Trophoblast cell (in vitro differentiated cells and primary cell): ENCODE measurements at regions not wholly inside any gene's neighbourhood (a gene's known extent, or its start where the extent isn't known, plus 50 kb on each side); places are given as distances from the start of the nearest gene placed in this dataset.

Source experiments
- DNase-seq, 2 donors: peaks; one replicate each; pipeline ENCODE4 v3.0.0-alpha.2; 2016
- H2AFZ ChIP-seq: 2 replicates; pipeline ENCODE4 v1.6.1; 2013; ENCODE audit warnings: low read length, moderate library complexity, mild to moderate bottlenecking; ENCODE audit not compliant: insufficient read depth, poor library complexity
- H2AK5ac ChIP-seq: 2 replicates; pipeline ENCODE4 v1.6.1; 2013; ENCODE audit warnings: mild to moderate bottlenecking, low read length
- H2BK120ac ChIP-seq: 2 replicates; pipeline ENCODE4 v1.6.1; 2013; ENCODE audit warnings: low read length, mild to moderate bottlenecking, moderate library complexity; ENCODE audit not compliant: insufficient read depth, poor library complexity
- H2BK12ac ChIP-seq: 2 replicates; pipeline ENCODE4 v1.6.1; 2013; ENCODE audit warnings: mild to moderate bottlenecking, low read length, moderate library complexity
- H2BK5ac ChIP-seq: 2 replicates; pipeline ENCODE4 v1.6.1; 2013; ENCODE audit warnings: low read length, low read depth, moderate library complexity, mild to moderate bottlenecking; ENCODE audit not compliant: poor library complexity
- H3K14ac ChIP-seq: 2 replicates; pipeline ENCODE4 v1.6.1; 2013; ENCODE audit warnings: mild to moderate bottlenecking, low read length
- H3K18ac ChIP-seq: 2 replicates; pipeline ENCODE4 v1.6.1; 2013; ENCODE audit warnings: mild to moderate bottlenecking, low read length
- H3K23ac ChIP-seq: 2 replicates; pipeline ENCODE4 v1.6.1; 2013; ENCODE audit warnings: low read length
- H3K27ac ChIP-seq: 2 replicates; pipeline ENCODE4 v1.5.1; 2013; ENCODE audit warnings: low read depth, mild to moderate bottlenecking, inconsistent platforms, low read length, moderate library complexity
- H3K27me3 ChIP-seq: 2 replicates; pipeline ENCODE4 v1.6.1; 2013; ENCODE audit warnings: inconsistent platforms, mild to moderate bottlenecking, low read length, moderate library complexity; ENCODE audit not compliant: insufficient read depth
- H3K36me3 ChIP-seq, 2 experiments: 1 replicate in 1 of 2; 2 replicates in 1 of 2; pipeline ENCODE4 v1.6.1; 2013; ENCODE audit warnings: low read length in 2 of 2, mild to moderate bottlenecking in 2 of 2, moderate library complexity in 1 of 2; ENCODE audit not compliant: insufficient read depth in 2 of 2, control insufficient read depth in 1 of 2
- H3K4ac ChIP-seq: 2 replicates; pipeline ENCODE4 v1.6.1; 2013; ENCODE audit warnings: low read depth, mild to moderate bottlenecking, low read length, moderate library complexity
- H3K4me1 ChIP-seq, 2 experiments: 1 replicate in 1 of 2; 2 replicates in 1 of 2; pipeline ENCODE4 v1.6.1; 2013; ENCODE audit warnings: low read length in 2 of 2, mild to moderate bottlenecking in 2 of 2, moderate library complexity in 1 of 2; ENCODE audit not compliant: insufficient read depth in 2 of 2, control insufficient read depth in 1 of 2
- H3K4me2 ChIP-seq: 2 replicates; pipeline ENCODE4 v1.6.1; 2013; ENCODE audit warnings: inconsistent platforms, mild to moderate bottlenecking, low read length, moderate library complexity
- H3K4me3 ChIP-seq: 2 replicates; pipeline ENCODE4 v1.5.1; 2013; ENCODE audit warnings: mild to moderate bottlenecking, low read depth, low read length, inconsistent platforms
- H3K79me1 ChIP-seq: one replicate; pipeline ENCODE4 v1.6.1; 2013; ENCODE audit warnings: low read length
- H3K79me2 ChIP-seq: 2 replicates; pipeline ENCODE4 v1.6.1; 2013; ENCODE audit warnings: low read length, mild to moderate bottlenecking; ENCODE audit not compliant: control insufficient read depth, insufficient read depth, poor library complexity
- H3K9ac ChIP-seq: 2 replicates; pipeline ENCODE4 v1.6.1; 2013; ENCODE audit warnings: mild to moderate bottlenecking, low read length
- H3K9me3 ChIP-seq: 2 replicates; pipeline ENCODE4 v1.6.1; 2013; ENCODE audit warnings: low read depth, mild to moderate bottlenecking, control low read depth, inconsistent platforms, low read length; ENCODE audit not compliant: insufficient read depth
- H4K12ac ChIP-seq: 2 replicates; pipeline ENCODE4 v1.6.1; 2013; ENCODE audit warnings: low read depth, mild to moderate bottlenecking, low read length, moderate library complexity
- H4K8ac ChIP-seq: 2 replicates; pipeline ENCODE4 v1.6.1; 2013; ENCODE audit warnings: low read depth, mild to moderate bottlenecking, low read length, moderate library complexity
- H4K91ac ChIP-seq: one replicate; pipeline ENCODE4 v1.6.1; 2013; ENCODE audit warnings: low read depth, mild to moderate bottlenecking, low read length, moderate library complexity
- WGBS: extraction: QIAGEN DNeasy Blood & Tissue Kit; methylation state at CpG from one replicate; pipeline ENCODE4 v1.1.7; 2013; ENCODE audit warnings: missing lambda C conversion rate; ENCODE audit not compliant: insufficient read length, insufficient coverage; ENCODE audit errors: extremely low coverage; 5-methylcytosine and 5-hydroxymethylcytosine counted together

DNA sequence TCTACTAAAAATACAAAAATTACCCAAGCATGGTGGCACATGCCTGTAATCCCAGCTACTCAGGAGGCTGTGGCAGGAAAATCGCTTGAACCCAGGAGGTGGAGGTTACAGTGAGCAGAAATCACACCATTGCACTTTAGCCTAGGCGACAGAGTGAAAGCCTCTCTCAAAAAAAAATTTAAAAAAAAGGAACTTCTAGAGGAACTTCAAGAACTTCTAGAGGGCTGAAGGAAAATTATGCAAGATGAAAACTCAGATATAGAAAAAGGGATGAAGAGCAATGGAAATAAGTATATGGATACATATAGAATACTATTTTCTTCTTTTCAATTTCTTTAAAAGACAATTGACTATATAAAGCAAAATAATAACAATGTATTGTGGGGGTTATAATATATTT, 51.2 kb upstream of the PRR5 start:
- no peak overlapping the region for H3K14ac ChIP-seq
- no CpG with 5 or more reads among the region's 2 CpGs for WGBS
- no peak overlapping the region for H4K12ac ChIP-seq
- H3K79me1 ChIP-seq = no peaks in the 10 kb centered on the region
- no peak overlapping the region for H3K4me2 ChIP-seq
- H3K36me3 ChIP-seq = no peaks in the 10 kb centered on the region
- H3K23ac ChIP-seq = no peak overlapping the region
- no peaks in the 10 kb centered on the region for H3K4me1 ChIP-seq
- H2BK12ac ChIP-seq = no peak overlapping the region
- no peak overlapping the region for H2AFZ ChIP-seq
- no peak overlapping the region for H4K8ac ChIP-seq
- no peak overlapping the region for H2BK120ac ChIP-seq
- H3K4ac ChIP-seq = no peak overlapping the region
- no peak overlapping the region for H4K91ac ChIP-seq
- no peaks in the 10 kb centered on the region for H3K9me3 ChIP-seq
- H2BK5ac ChIP-seq = no peak overlapping the region
- H2AK5ac ChIP-seq = no peak overlapping the region
- H3K79me2 ChIP-seq = no peaks in the 10 kb centered on the region
- no peak overlapping the region for H3K9ac ChIP-seq
- no peak overlapping the region for H3K4me3 ChIP-seq
- DNase-seq = no peak
- no peak overlapping the region for H3K27ac ChIP-seq
- H3K27me3 ChIP-seq = no peaks in the 10 kb centered on the region
- no peak overlapping the region for H3K18ac ChIP-seq

- Histone ChIP-seq H3K79me2 (no peaks in the 10 kb centered on the region), H3K14ac (no peak overlapping the region), H3K27ac (no peak overlapping the region), H2BK120ac (no peak overlapping the region), H3K18ac (no peak overlapping the region), H4K12ac (no peak overlapping the region), H3K4ac (no peak overlapping the region), H2AFZ (no peak overlapping the region), H3K27me3 (no peaks in the 10 kb centered on the region), H3K9me3 (peaks cover 4% of the 10 kb centered on the region), H2AK5ac (no peak overlapping the region), H4K91ac (no peak overlapping the region), H2BK12ac (no peak overlapping the region), H3K4me1 (no peaks in the 10 kb centered on the region), H4K8ac (no peak overlapping the region), H3K4me2 (no peak overlapping the region), H3K9ac (no peak overlapping the region), H3K36me3 (no peaks in the 10 kb centered on the region), H2BK5ac (no peak overlapping the region), H3K4me3 (no peak overlapping the region), H3K79me1 (no peaks in the 10 kb centered on the region), H3K23ac (no peak overlapping the region)
- no CpG with 5 or more reads among the region's 20 CpGs for WGBS
- peak in 1 of 2 donors; percentile 14 for DNase-seq
Measured at GRCh38 chr22:44648821-44649565, 53.0 kb upstream of the PRR5 start.

GRCh38 chr22:44648085-44648820, 53.8 kb upstream of the PRR5 start:
- H4K91ac ChIP-seq = no peak overlapping the region
- no peaks in the 10 kb centered on the region for H3K79me1 ChIP-seq
- no peak overlapping the region for H4K8ac ChIP-seq
- H4K12ac ChIP-seq = no peak overlapping the region
- H3K27ac ChIP-seq = no peak overlapping the region
- H2AFZ ChIP-seq = no peak overlapping the region
- no peaks in the 10 kb centered on the region for H3K36me3 ChIP-seq
- H3K4me3 ChIP-seq = no peak overlapping the region
- no peaks in the 10 kb centered on the region for H3K27me3 ChIP-seq
- H2BK120ac ChIP-seq = no peak overlapping the region
- no peaks in the 10 kb centered on the region for H3K4me1 ChIP-seq
- H2BK12ac ChIP-seq = no peak overlapping the region
- H3K14ac ChIP-seq = no peak overlapping the region
- no peak overlapping the region for H3K18ac ChIP-seq
- no peak overlapping the region for H3K4me2 ChIP-seq
- DNase-seq = no peak
- H3K23ac ChIP-seq = no peak overlapping the region
- H3K79me2 ChIP-seq = no peaks in the 10 kb centered on the region
- H2BK5ac ChIP-seq = no peak overlapping the region
- no peak overlapping the region for H3K4ac ChIP-seq
- no peak overlapping the region for H3K9ac ChIP-seq
- peaks cover 4% of the 10 kb centered on the region for H3K9me3 ChIP-seq
- H2AK5ac ChIP-seq = no peak overlapping the region
- WGBS = no CpG with 5 or more reads among the region's 12 CpGs

- Histone ChIP-seq H3K27ac (no peak overlapping the region), H3K4me3 (no peak overlapping the region), H3K4me2 (no peak overlapping the region), H4K12ac (no peak overlapping the region), H3K4me1 (no peaks in the 10 kb centered on the region), H3K14ac (no peak overlapping the region), H3K23ac (no peak overlapping the region), H3K9ac (no peak overlapping the region), H2BK120ac (no peak overlapping the region), H4K8ac (no peak overlapping the region), H2AK5ac (no peak overlapping the region), H4K91ac (no peak overlapping the region), H3K79me2 (no peaks in the 10 kb centered on the region), H2BK12ac (no peak overlapping the region), H2BK5ac (no peak overlapping the region), H3K18ac (no peak overlapping the region), H3K79me1 (no peaks in the 10 kb centered on the region), H3K9me3 (peaks cover 4% of the 10 kb centered on the region), H2AFZ (no peak overlapping the region), H3K4ac (no peak overlapping the region), H3K36me3 (no peaks in the 10 kb centered on the region), H3K27me3 (no peaks in the 10 kb centered on the region)
- no peak for DNase-seq
- no CpG with 5 or more reads among the region's 7 CpGs for WGBS
Measured at GRCh38 chr22:44647141-44647540, 54.9 kb upstream of the PRR5 start.
